Right renal pelvis (tissue), 4 donors: ENCODE measurements at regions not wholly inside any gene's neighbourhood (a gene's known extent, or its start where the extent isn't known, plus 50 kb on each side); places are given as distances from the start of the nearest gene placed in this dataset.
"Not testable (repeated sequence)": the region's sequence is repeated elsewhere in the genome, so short reads cannot be mapped to it uniquely, and the experiment has no call there.

Experiments
- DNase-seq, 4 donors: peaks; one replicate each; pipeline ENCODE4 v3.0.0-alpha.2; 2013; ENCODE audit warnings: low read depth in 4 of 4, low spot score in 3 of 4, missing footprints in 1 of 4

DNA sequence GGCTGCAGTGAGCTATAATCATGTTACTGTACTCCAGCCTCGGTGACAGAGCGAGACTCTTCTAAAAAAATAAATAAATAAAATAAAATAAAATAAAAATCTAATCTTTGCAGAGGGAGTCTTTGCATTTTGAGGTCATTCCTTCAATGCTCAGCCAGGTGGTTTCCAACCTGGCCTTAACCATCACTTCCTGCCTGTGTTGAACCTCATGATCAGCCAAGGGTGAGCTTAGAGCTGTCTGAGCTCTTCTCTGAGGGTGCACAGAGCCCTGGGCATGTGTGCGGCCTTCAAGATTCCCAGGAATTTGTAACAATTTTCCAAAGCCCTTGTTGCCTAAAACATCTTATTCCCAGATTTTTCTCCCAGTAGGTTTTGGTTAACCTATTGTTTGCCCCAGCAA is 94.3 kb downstream of the KCNJ12 start:
- not testable (repeated sequence) for DNase-seq

DNA sequence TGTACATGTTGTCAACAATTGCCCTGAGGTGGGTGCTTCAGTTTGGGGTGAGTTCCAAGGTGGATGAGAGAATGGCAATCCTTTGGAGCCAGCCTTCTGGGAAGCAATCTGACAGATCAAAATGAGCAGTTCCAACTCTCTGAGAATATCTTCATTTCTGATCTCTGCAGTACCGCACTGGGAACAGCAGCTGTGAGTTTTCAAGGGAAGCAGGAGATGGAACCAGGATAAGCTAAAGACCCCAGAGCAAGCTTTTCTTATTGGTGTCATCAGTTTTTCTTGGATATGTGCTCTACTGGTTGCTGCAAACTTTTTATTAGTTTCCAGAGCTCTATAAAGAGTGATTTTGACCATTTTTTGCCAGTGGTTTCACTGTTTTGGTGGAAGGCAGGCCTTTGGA is 94.7 kb downstream of the KCNJ12 start:
- no peak for DNase-seq

DNA sequence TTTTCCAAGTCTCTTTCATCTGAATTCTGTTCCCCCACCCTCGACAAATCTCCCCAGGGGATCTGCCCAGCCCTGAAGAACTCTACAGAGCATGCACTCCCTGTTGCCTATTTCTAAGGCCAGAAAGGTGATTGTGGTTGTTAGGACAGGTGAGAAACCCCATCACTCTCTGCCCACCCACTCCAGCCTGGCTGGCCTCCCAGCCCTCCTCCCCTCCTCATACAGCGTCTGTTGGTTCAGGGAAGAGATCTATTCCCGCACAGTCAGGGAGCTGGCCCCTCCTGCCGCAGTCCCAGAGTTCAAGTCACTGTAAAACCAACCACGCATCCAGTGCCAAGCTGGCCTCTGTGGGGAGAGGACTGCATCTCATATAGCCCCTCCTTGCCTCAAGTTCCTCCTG is 98.7 kb downstream of the KCNJ12 start:
- no peak for DNase-seq

DNA sequence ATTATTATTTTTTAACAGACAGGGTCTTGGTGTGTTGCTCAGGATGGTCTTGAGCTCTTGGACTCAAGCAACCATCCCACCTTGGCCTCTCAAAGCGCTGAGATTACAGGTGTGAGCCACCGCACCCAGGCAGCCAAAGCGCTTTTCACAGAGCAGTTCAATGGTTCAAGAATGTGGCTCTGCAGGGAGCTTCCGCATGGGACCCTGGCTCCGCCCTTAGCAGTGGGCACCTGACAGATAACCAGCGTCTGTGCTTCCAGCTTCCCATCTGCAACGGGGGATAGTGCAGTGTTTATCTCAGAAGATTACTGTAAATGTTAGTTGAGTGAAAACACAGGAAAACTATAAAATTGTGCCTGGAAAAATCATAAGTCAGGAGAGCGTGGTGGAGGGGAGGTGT is 99.4 kb downstream of the KCNJ12 start:
- DNase-seq = no peak

DNA sequence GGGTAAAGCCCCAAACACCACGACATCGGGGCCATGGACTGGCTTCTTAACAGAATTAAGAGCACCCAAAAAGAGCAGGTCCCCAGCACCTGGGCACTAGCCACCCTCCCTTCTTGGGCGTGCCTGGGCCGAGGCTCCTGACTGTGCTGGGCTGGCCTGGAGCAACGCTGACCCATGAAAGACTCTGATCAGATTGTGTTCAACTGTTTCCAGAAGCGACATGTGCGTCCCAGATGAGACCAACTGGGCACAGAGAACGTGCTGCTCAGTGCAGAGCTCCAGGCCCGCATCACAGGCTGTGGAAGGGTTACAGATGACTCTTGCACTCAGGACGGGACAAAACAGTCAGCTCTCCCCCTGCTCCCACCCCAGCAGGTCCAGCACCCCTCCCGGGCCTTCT is 100.7 kb downstream of the KCNJ12 start:
- no peak for DNase-seq

DNA sequence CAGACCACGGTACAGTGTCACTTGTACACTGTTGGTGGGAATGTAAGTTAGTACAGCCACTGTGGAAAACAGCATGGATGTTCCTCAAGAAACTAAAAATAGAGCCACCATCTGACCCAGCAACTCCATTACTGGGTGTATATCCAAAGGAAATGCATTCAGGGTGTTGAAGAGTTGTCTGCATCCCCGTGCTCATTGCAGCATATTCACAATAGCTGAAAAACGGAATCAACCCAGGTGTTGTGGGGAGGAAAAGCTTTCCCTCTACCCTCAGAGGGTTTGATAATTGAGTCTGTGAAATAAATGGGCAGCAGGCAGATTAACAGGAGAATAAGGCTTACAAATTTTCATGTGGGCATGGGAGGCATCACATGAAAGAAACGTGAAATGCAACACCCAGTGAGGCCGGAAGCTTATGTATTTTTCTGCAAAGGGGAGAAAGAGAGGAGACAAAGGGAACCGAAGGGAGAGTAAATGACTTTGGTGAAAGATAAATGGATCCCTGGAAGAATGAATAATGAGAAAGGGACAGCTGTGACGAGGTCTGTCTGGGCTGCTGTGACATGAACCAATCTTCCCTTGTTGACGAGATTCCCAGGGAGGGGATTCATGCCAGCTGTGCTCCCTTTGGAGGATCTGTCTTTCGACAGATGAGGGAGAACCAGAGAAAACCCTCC is 106.2 kb downstream of the KCNJ12 start:
- DNase-seq = no peak

DNA sequence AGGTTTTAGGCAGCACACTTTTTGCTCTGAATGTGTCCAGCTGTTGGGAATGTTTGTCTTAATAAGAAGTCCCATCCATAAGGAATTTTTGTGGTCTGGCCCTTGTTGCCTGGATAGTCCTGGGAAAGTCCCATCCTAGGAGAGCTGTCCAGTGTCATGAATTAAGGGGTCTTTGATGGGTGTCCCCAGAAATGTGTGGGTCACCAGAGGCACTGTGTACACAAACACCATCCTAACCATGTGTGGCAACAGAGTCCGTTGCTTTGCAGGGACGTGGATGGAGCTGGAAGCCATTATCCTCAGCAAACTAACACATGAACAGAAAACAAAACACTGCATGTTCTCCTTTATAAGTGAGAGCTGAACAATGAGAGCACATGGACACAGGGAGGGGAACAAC is 111.9 kb downstream of the KCNJ12 start:
- DNase-seq = not testable (repeated sequence)

DNA sequence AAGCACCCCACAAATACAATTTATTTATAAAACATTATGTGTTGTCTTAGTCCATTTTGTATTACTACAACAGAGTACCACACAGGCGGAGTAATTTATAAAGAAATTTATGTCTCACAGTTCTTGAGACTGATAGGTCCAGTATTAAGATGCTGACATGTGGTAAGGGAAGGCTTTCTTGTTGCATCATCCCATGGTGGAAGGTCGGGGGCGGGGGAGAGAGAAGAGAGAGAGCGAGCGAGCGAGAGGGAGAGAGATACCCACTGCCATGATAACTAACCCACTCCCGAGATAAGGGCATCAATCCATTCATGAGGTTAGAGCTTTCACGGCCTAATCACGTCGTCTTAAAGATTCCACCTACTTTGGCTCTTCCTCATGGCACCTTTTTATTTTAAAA is 117.8 kb downstream of the KCNJ12 start:
- no peak for DNase-seq

DNA sequence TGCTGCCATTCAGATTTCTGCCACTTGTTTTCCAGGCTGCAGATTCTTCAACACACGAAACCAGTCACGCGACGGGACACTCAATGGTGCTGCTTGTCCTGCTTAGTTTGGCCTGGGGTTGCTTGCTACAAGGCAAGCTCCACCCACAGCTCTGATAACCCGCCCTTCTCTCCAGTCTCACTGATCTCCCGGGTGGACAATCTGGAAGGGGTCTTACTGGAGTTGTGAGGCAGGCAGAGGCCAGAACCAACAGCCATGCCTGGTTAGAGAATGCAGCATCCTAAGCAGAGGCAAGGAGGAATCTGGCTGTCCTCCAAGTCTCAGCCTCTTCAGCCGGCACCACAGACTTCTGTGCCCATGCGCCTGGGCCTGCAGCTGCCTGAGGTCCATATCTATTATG is 119.1 kb downstream of the KCNJ12 start:
- no peak for DNase-seq

DNA sequence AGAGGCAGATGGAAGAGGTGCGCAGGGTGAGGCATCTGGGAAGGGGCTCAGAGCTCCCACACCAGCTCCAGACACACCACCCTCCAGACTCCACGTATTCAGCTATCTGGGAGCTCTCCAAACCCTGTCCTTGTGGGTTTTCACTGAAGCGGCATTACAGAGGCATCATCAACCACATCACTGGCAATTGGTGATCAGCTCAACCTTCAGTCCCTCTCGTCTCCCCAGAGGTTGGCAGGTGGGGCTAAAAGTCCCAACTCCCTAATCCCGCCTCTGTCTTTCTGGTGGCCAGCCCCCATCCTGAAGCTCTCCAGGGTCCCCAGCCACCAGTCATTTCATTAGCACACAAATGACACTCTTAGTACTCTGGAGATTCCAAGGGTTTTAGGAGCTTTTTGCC is 123.9 kb downstream of the KCNJ12 start:
- no peak for DNase-seq

DNA sequence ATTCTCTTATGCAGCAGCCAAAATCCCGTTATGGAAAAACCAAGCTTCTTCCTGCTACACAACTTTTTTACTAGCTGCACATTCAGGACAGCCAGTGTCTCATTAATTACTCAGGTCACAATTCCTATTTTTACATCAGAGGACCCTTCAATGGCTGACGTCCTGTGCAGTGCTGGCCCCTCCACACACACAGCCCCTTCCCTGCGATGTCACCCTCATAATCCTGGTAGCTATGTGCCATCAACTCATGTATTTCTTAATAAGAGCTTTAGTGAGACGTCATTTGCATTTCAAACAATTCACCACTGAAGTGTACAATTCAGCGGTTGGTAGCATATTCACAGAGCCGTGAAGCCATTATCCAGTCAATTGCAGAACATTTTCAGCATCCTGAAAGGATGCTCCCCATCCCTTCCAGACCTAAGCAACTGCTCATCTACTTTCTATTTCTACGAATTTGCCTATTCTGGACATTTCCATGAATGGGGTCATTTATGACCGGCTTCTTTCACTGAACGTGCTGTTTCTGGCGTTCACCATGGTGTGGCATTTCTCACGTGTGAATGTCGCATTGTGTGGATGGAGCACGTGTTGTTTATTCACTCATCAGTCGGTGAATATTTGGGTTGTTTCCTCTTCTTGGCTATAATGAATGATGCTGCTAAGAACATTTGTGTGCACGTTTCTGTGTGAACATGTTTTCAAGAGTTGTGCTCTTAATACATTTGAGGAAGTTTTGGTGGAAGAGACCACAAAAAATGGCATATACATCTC is 126.0 kb downstream of the KCNJ12 start:
- not testable (repeated sequence) for DNase-seq

DNA sequence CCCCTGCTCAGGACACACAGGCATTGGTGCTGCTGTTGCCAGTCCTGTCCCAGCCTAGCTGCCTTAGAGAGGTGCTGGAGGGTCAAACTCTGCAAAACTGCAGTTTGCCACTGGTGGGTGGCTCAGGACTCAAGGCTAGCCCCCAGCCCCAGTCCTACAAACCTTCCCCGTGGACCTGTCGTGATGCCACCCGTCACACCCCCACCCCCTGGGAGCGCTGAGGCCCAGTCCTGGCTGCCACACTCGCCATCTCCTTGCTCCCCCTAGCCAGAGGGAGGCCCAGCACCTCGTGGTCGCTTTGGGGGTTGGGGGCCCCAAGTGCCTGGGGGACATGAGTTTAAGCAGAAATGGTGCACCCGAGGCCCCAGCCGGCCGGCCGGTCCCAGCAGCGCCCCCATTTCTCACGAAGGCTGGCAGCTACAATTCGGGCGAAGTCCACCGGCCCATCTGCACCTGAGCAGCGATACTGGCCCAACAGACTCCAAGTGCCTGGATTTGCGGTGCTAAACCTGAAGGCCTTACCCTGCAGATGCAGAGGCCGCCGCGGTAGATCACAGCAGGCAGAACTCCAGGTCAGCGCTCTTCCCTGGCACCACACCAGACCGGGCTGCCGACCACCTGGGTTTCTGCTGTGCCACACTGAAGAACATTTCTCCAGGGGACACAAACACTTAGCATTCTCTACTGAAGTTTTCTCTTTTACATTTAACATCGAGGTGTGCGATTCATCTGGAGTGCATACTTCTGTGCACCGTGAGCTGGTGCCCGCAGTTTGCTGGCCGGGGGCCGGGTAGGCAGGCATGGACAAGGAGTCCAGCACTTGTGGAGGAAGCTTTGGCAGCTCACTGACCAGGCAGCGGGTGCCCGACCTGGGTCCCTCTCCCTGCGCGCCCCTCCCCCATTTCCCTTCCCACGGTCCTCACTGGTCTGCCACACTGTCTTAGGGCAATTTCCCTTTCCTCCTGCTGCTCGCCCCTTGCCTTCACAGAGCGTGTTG is 130.0 kb downstream of the KCNJ12 start:
- DNase-seq = no peak

DNA sequence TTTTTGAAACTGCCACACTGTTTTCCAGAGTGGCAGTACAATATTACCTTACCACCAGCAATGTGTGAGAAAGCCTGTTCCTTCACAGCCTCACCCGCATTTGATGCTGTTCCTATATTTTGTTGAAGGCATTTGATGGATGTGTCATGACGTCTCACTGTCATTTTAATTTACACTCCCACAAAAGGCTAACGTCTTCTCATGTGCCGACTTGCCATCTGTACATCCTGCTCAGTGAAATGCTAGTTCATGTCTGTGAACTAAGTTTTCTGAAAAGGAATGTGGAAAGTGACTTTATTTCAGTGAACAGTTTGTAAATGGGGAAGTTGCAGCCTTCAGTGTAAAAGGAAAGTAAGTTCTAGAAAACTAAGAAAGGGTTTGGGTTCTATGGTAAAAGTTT is 131.6 kb downstream of the KCNJ12 start:
- not testable (repeated sequence) for DNase-seq

DNA sequence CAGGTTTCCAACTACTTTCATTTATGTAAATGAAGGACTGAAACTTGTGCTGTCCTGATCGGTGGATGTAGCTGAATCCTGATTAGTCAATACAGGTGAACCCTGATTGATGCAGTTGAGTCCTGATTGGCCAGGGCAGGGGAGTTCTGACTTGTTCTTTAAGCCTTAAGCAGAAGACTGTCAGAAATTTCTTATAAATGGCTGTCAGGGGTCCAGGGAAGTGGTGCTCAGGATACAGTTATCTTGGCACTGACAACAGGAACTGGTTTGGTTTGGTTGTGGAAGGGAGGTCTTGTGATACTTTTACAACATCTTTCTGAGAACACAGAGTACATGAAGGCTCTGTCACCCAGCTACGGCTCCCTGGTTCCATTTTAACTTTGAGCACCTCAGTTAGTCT is 132.1 kb downstream of the KCNJ12 start:
- DNase-seq = no peak

DNA sequence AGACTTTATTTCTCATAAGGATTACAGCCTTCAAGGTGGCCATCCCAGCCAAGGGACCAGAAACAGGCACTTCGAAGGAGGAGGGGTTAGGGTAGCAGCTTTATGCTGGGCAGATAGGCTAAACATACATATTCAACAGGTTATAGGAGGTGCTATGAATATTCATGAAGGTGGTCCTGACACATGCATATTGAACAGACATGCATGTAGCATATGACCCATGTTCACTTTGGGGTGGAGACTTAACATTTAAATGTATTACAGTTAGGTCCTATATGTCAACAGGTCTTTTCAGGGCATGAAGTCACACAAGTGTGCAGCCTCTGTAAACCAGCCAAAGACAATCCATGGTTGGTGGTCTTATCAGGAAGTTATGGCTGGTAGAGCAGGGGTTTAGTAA is 133.2 kb downstream of the KCNJ12 start:
- not testable (repeated sequence) for DNase-seq

DNA sequence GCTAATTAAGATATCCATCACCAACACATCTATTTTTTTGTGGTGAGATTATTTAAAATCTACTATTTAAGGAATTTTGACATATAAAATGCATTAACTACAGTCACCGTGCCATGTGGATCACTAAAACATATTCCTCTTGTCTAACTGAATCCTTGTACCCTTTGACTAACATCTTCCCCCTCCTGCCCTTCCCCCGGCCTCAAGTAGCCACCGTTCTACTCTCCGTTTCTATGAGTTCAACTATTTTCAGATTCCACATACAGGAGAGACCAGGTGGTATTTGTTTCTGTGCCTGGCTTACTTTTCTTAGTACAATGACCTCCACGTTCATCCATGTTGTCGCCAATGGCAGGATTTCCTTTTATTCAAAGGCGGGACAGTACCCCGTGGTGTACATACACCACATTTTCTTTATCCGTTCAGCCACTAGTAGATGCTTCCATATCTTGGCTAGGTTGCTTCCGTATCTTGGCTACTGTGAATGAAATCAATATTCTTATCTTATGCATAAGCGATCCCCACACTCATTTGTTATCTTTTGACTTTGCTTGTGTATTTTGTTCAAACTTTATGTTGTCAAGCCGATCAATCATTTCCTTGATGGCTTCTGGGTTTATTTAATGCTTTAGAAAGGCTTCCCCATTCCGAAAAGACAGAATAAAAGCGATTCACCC is 134.7 kb downstream of the KCNJ12 start:
- DNase-seq = peak in 1 of 4 donors; percentile 12

DNA sequence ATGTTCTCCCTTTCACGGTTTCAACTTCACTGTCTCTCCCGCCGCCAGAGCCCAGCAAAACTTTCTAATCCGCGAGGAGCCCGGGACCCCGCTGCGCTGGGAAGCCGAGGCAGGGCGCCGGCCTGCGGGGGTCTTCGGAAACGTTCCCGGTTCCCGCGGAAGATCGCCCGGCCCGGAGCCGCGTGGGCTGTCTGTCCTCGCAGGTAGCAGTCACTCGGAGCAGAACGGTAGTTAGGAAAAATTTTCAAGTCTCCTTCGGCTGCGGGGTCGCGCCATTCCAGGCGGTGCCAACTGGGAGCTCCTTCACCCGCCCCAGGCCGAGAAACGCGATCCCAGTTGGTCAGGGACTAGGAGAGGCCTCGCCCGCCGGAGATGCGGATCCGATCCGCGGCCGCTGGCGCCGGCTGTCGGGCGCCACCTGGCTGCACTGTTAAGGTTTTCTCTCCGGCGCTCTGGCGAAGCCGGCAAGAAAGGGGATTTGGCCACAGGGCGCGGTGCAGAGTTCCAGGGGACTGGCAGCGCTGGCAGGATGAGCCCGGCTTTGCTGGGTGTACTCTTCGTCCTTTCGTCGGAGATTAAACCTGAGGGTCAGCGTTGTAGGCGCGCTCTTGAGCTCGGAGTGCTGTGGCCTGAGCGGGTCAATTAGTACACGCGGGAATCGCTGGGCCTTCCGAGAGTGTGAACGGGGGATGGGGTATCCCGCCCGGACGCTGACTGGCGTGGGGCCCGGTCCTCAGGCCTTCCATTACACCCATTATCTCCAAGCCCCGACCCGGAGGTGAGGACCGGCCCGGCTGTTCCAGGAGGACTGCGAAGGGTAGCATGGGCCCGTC is 135.4 kb downstream of the KCNJ12 start:
- peak; percentile 65 to 80 (median 76) for DNase-seq

DNA sequence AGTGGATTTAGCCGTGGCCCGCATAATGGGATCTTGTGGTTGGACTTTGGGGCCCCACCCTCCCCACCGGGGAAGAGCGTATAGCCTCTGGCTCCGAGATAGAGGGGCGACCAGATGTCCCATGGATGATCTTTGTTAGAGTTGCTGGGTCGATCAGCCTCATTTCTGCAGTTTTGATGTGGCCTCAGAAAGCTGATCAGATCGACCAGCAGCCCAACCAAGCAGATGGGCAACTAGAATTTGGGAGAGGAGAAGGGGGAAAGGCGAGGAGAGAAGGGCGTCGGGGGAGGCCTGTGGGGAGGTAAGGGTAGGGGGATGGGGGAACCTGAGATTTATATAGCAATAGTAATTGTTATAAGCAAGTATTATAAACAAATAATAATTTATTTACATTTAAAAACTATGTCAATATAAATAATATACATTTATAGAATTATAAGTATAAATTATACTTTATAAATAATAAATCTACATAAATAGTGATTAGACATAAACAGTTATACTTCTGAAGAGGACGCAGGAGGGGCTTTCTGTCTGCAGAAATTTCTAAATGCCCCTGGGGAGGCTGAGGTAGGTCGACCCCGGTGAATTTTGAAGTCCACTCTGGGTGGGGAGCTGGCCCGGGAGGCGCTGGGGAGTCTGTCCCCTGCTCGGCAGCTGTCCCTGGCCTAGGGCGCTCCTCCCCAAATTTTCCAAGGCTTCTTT is 136.3 kb downstream of the KCNJ12 start:
- peak in 1 of 4 donors; percentile 12 for DNase-seq

DNA sequence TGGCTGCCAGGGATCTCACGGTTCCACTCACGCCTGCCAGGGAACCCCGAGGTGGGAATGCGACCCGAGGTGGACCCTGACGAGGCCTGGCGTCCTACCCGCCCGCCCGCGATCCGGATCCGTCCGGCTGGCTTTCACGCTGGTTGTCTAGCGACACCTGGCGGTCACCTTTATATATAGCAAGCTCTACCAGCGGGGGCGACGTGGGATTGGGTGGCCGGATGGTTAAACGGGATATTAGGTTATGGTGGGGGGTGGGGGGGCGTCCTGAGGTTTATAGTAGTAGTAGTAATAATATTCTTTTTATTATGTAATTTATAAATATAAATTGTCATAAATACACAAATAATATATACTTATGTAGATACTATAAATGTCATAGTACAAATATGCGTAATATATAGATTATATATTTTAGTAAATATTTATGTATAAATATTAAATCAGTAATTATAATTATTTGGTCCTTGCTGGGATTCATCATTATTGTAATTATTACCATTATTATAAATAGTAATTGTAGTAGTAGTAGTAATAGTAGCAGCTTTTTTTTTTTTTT is 136.9 kb downstream of the KCNJ12 start:
- peak; percentile 53 to 75 (median 68) for DNase-seq
